DOHH2 (cell line): ENCODE measurements at regions not wholly inside any gene's neighbourhood (a gene's known extent, or its start where the extent isn't known, plus 50 kb on each side); places are given as distances from the start of the nearest gene placed in this dataset.

Experiments
- EZH2phosphoT487 ChIP-seq: fragments of 200-600 bp; sonication (generic); IDR thresholded peaks from 2 replicates; pipeline ENCODE4 v1.6.1; 2017; ENCODE audit warnings: borderline replicate concordance, mild to moderate bottlenecking, antibody characterized with exemption, low read length, moderate library complexity, mixed read lengths
- TF ChIP-seq, protein P1 (sequence below): fragments of 200-600 bp; sonication (generic); IDR thresholded peaks from one replicate; pipeline ENCODE4 v1.5.1; 2014; ENCODE audit warnings: antibody characterized with exemption, mild to moderate bottlenecking, low read depth, low read length; ENCODE audit not compliant: poor library complexity, severe bottlenecking

DNA sequence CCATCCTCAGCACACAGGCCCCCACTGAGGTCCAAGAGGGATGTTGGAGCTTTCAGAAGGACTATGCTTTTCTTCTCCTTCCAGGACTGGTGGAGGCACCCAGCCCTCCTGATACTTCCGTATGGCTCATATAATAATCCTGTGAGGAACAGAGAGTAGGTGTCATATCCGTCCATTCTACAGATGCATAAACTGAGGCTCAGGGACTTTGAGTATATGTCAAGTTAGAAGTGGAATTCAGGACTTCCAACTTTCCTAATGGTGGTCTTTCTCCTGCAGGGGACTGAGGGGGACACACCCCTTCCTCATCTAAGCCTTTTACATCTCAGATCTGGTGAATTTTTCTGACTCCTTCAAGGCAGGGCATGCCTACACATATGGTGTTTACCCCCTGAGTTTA, 153.7 kb downstream of the RPS24 start:
- TF ChIP-seq, protein P1, sequence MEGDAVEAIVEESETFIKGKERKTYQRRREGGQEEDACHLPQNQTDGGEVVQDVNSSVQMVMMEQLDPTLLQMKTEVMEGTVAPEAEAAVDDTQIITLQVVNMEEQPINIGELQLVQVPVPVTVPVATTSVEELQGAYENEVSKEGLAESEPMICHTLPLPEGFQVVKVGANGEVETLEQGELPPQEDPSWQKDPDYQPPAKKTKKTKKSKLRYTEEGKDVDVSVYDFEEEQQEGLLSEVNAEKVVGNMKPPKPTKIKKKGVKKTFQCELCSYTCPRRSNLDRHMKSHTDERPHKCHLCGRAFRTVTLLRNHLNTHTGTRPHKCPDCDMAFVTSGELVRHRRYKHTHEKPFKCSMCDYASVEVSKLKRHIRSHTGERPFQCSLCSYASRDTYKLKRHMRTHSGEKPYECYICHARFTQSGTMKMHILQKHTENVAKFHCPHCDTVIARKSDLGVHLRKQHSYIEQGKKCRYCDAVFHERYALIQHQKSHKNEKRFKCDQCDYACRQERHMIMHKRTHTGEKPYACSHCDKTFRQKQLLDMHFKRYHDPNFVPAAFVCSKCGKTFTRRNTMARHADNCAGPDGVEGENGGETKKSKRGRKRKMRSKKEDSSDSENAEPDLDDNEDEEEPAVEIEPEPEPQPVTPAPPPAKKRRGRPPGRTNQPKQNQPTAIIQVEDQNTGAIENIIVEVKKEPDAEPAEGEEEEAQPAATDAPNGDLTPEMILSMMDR: no peak
- no peak for TF ChIP-seq EZH2phosphoT487
